NT2/D1 (cell line): ENCODE measurements at regions not wholly inside any gene's neighbourhood (a gene's known extent, or its start where the extent isn't known, plus 50 kb on each side); places are given as distances from the start of the nearest gene placed in this dataset.

ENCODE experiments used
- SUZ12 ChIP-seq: IDR thresholded peaks from 2 replicates; pipeline ENCODE4 v1.6.1; 2011; ENCODE audit not compliant: insufficient read length, insufficient read depth; ENCODE audit errors: extremely low read depth
- ZNF274 ChIP-seq: IDR thresholded peaks from 2 replicates; pipeline ENCODE4 v1.6.1; 2011; ENCODE audit warnings: mild to moderate bottlenecking, low read depth, low read length

GRCh38 chr6:108744244-108744972, 103.8 kb upstream of the ARMC2 start:
- TF ChIP-seq ZNF274 (no peak), SUZ12 (no peak)
